GM21717 (cell line): ENCODE measurements at regions not wholly inside any gene's neighbourhood (a gene's known extent, or its start where the extent isn't known, plus 50 kb on each side); places are given as distances from the start of the nearest gene placed in this dataset.
A peak's percentile ranks its signal among the peaks of the same experiment; 100 is the strongest.

Source experiments
- ATAC-seq: cut with Tn5 transposase; IDR thresholded peaks from one replicate; pipeline ENCODE4 v1.9.1; 2021; ENCODE audit warnings: mild to moderate bottlenecking, moderate library complexity; ENCODE audit not compliant: unreplicated experiment

- no peak for ATAC-seq
Observed at GRCh38 chr15:80308002-80308401, 56.0 kb upstream of the CTXND1 start.

DNA sequence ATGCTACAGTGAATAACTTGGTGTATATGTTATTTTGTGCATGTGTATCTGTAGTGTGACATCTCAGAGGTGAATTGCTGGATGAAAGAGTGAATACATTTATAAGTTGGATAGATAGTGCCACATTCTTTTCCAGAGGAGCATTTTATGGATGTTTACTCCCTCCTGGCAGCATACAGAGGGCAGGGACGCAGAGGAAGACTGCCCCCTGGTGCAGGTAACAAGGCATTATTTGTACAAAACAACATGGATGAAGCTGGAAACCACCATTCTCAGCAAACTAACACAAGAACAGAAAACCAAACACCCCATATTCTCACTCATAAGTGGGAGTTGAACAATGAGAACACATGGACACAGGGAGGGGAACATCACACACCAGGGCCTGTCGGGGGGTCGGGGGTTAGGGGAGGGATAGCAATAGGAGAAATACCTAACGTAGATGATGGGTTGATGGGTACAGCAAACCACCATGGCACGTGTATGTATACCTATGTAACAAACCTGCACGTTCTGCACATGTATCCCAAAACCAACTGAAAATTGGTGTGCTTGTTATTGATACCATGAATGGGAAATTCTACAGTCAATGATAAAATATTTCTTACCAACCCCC is 57.9 kb upstream of the CTXND1 start:
- ATAC-seq = no peak

GRCh38 chr15:80310776-80311175 is 58.8 kb upstream of the CTXND1 start:
- no peak for ATAC-seq

- no peak for ATAC-seq
Observed at GRCh38 chr15:80315289-80315987, 63.4 kb upstream of the CTXND1 start.

DNA sequence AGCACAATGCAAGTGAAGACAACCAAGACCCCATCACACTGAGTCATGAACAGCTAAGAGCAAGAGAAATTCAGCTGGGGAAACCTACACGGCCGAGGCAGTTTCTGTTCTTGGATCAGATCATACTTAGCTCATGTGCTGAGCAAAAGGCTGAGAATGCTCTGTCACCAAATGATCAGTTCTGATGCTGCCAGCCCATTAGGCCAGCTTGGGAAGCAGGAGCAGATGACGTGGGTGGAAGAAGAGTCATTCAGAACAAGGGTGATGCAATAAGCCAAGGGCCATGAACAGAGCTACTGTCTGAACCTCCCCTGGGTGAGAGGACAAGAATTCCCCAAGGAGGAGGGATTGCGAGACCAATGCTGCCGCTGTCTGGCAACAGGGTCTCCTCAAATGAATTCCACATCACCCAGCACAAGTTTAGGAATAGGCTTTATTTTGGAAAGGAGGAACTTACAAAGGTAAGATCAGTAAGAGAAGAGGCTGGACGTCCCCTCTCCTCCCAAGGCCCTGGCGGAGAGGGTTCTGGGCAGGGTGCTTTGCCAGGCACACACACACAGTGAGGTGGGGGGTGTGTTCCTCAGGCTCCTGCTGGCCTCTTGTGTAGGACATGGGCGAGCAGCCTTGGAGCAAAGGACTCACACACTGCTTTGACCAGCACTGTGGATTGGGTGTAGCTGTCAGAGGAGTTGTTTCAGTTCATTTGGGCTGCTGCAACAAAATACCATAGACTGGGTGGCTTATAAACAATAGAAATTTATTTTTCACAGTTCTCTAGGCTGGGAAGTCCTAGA is 65.6 kb upstream of the CTXND1 start:
- peak; percentile 73 for ATAC-seq

DNA sequence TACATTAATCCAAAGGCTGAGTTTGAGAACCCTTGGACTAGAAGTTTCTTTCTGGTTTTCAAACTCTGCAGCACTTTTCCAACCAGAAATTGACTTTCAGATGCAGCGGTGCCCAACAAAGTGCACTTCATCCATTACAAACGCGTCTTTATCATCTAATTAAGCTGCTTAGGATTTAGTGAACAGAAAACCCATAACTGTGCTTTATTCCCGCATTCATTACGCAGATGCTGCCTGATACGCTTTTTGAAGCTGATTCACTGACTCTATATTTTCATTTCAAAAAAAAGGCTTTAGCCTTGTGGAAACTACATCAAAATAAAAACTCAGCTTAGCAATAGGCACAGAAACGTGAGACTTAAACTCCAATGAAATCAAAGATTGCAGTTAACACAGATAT is 69.8 kb upstream of the CTXND1 start:
- no peak for ATAC-seq

DNA sequence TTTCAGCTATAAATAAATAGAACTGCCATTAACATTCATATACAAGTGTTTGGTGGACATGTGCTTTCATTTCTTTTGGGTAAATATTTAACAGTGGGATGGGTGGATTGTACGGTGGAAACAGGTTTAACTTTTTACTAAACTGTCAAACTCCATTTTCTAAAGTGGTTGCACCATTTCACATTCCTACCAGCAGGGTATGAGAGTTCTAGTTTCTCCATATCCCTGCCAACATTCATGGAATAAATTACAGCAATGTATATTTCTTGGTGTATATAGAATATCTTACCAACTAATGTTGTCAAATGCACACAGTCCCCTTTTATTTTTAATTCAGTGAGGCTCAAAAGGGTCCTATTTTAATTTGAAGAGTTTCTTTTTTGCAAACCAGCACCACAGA is 71.3 kb upstream of the CTXND1 start:
- ATAC-seq = no peak

GRCh38 chr15:80324545-80325080 is 72.6 kb upstream of the CTXND1 start:
- no peak for ATAC-seq

- no peak for ATAC-seq
Observed at GRCh38 chr15:80325206-80325605, 73.2 kb upstream of the CTXND1 start.

DNA sequence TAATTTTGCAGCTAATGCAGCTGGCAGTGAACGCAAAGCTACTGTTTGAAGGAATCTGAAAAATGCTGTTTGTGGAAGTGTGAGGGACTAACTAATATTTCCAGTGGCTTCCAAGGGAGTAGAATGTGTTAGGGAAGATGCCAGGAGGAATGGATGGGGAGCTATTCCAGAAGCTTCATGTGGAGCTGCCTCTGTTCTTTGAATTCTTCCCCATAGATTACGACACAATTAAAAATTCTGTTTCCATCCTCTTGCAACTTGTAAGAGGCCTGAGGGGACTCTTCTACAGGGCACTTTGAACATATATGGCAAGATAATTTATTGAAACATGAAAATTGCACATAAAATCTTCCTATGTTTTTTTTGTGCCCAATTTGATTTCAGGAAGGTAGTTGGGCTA is 74.3 kb upstream of the CTXND1 start:
- ATAC-seq = no peak

DNA sequence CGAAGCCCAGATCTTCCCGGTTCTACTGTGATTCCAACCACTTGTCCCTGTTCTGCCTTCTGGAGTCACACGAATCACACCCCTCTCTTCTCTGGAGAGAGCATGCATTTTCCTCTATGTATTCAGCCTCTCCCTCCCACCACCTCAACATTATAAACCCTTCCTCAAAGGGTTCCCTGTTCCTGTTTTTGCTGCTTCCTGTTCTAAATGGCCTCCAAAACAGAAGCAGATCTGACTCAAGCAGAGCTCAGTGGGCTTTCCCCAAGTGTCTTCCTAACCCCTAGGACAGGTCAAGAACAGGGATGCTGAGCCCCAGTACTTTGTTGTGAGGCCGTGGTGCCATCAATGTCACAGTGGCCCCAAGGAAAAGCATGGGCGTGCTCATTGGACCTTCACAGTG is 75.7 kb upstream of the ARNT2 start:
- no peak for ATAC-seq

GRCh38 chr15:80331886-80332406 is 72.2 kb upstream of the ARNT2 start:
- no peak for ATAC-seq

DNA sequence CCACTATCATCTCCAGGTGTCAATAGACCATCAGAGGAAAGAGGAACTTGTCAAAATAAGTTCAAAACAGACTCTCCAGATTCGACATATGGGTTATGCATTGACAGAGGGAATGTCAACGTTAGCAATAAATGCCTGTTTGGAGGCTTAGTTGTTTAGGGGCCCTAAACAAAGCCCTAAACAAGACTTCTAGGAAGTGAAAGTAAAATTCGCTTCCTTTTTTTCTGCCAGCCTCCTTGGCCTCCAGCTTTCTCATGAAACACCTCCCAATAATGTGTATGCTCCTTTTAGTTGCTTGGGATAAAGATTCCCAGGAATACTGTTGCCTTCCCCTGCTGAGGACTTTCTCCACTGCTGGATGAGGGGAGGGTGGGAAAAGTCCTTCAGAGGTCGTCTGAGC is 70.9 kb upstream of the ARNT2 start:
- no peak for ATAC-seq

GRCh38 chr15:80334521-80334920 is 69.7 kb upstream of the ARNT2 start:
- no peak for ATAC-seq

DNA sequence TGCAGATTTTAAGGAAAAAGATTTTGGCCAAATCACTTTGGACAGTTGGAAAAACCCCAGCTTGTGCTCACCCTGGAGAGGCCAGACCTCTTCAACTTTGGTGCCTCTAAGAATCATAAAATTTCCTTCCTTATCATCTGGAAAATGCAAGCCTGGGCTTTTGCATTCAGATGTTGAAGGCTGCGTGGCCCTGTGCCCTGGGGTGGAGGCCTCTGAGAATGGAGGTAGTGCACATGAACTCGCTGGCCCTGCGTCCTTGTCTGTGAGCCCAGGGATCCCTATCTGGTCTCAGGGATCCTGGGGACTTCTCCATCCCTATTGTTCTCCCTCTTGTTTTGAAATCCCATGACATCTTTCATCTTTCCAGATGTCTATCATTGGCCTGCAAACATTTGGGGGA is 64.6 kb upstream of the ARNT2 start:
- no peak for ATAC-seq

GRCh38 chr15:80342148-80342547 is 62.0 kb upstream of the ARNT2 start:
- ATAC-seq = no peak

DNA sequence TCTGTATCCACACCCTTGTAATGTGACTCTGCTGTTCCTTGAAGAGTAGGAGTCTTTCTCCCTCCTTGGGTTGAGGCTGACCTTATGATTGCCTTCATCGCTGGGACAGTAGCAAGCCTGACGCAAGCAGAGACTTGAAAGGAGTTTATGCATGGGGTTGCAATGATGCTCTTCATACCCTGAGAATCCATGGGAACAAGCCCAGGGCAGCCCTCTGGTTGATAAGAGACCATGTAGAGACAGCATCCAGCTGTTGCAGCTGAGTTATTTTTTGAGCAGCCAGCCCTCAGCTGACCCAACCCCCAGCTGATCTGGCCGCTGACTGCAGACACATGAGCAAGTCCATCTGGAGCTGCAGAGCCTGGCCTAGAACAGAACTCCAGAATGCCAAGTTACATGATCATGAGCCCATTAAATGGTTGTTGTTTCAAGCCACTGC is 60.6 kb upstream of the ARNT2 start:
- no peak for ATAC-seq

GRCh38 chr15:80350941-80351610 is 53.1 kb upstream of the ARNT2 start:
- no peak for ATAC-seq
